Lower lobe of right lung (tissue), 2 donors: ENCODE measurements at regions not wholly inside any gene's neighbourhood (a gene's known extent, or its start where the extent isn't known, plus 50 kb on each side); places are given as distances from the start of the nearest gene placed in this dataset.

Experiments
- ATAC-seq, 2 donors: fragments of 200-7000 bp; cut with Tn5 transposase; one replicate each; pipeline ENCODE4 v1.9.1; 2020 to 2022; ENCODE audit warnings: mild to moderate bottlenecking in 2 of 2, moderate library complexity in 2 of 2
- DNase-seq: peaks from one replicate; pipeline ENCODE4 v3.0.0-alpha.2; 2020
- H3K27ac ChIP-seq: fragments of 200-600 bp; one replicate; pipeline ENCODE4 v1.8.0; 2022
- H3K27me3 ChIP-seq: fragments of 200-600 bp; one replicate; pipeline ENCODE4 v1.8.0; 2022; ENCODE audit warnings: low read depth
- H3K36me3 ChIP-seq: fragments of 200-600 bp; one replicate; pipeline ENCODE4 v1.8.0; 2022; ENCODE audit warnings: mild to moderate bottlenecking
- H3K4me1 ChIP-seq: fragments of 200-600 bp; one replicate; pipeline ENCODE4 v1.8.0; 2022
- H3K4me3 ChIP-seq: fragments of 200-600 bp; one replicate; pipeline ENCODE4 v1.8.0; 2022; ENCODE audit warnings: mild to moderate bottlenecking
- H3K9me3 ChIP-seq: fragments of 200-600 bp; one replicate; pipeline ENCODE4 v1.8.0; 2022
- CTCF ChIP-seq: fragments of 200-600 bp; IDR thresholded peaks from one replicate; pipeline ENCODE4 v1.8.0; 2022; ENCODE audit warnings: antibody characterized with exemption, mild to moderate bottlenecking
- intact Hi-C: fragments of 100-400 bp; cut with DNase I; formaldehyde crosslinking; loops from one replicate; pipeline ENCODE4 v1.11.0; 2022
- donor health status: DM: no; HTN: yes; CAD: no; lungs with severe emphysema.

- peak overlapping the region; percentile 4 for H3K27ac ChIP-seq
- H3K9me3 ChIP-seq, result no peaks in the 10 kb centered on the region
- no peaks in the 10 kb centered on the region for H3K27me3 ChIP-seq
- no peaks in the 10 kb centered on the region for H3K36me3 ChIP-seq
- ATAC-seq (no peak), DNase-seq (no peak)
- no peak for TF ChIP-seq CTCF
- H3K4me1 ChIP-seq, result peaks cover 19% of the 10 kb centered on the region
- intact Hi-C loops, result no loop called here
- H3K4me3 ChIP-seq, result no peak overlapping the region
Observed at GRCh38 chr1:8194481-8195227, 123.3 kb upstream of the SLC45A1 start.

GRCh38 chr1:8193840-8194406 is 124.0 kb upstream of the SLC45A1 start:
- DNase-seq (no peak), ATAC-seq (no peak)
- TF ChIP-seq CTCF, result no peak
- Histone ChIP-seq H3K9me3 (no peaks in the 10 kb centered on the region), H3K36me3 (no peaks in the 10 kb centered on the region), H3K4me1 (peaks cover 19% of the 10 kb centered on the region), H3K4me3 (no peak overlapping the region), H3K27ac (no peak overlapping the region), H3K27me3 (no peaks in the 10 kb centered on the region)
- intact Hi-C loops, result no loop called here

GRCh38 chr1:8191474-8191873 is 126.4 kb upstream of the SLC45A1 start:
- TF ChIP-seq CTCF, result no peak
- Histone ChIP-seq H3K27ac (no peak overlapping the region), H3K4me1 (no peaks in the 10 kb centered on the region), H3K4me3 (no peak overlapping the region), H3K27me3 (no peaks in the 10 kb centered on the region), H3K9me3 (no peaks in the 10 kb centered on the region), H3K36me3 (no peaks in the 10 kb centered on the region)
- DNase-seq, result no peak
- intact Hi-C loops, result no loop called here
- ATAC-seq, result no peak

- Histone ChIP-seq H3K27me3 (no peaks in the 10 kb centered on the region), H3K9me3 (no peaks in the 10 kb centered on the region), H3K36me3 (no peaks in the 10 kb centered on the region), H3K4me3 (no peak overlapping the region), H3K27ac (no peak overlapping the region), H3K4me1 (no peaks in the 10 kb centered on the region)
- intact Hi-C loops, result no loop called here
- TF ChIP-seq CTCF, result no peak
- ATAC-seq (no peak), DNase-seq (no peak)
Observed at GRCh38 chr1:8189931-8190483, 127.9 kb upstream of the SLC45A1 start.

GRCh38 chr1:8185400-8185799 is 132.5 kb upstream of the SLC45A1 start:
- ATAC-seq, result no peak

More at GRCh38 chr1:8185400-8185799, 132.5 kb upstream of the SLC45A1 start:
- Histone ChIP-seq H3K27ac (no peak overlapping the region), H3K4me1 (peaks cover 21% of the 10 kb centered on the region), H3K4me3 (no peak overlapping the region), H3K27me3 (no peaks in the 10 kb centered on the region), H3K36me3 (no peaks in the 10 kb centered on the region), H3K9me3 (no peaks in the 10 kb centered on the region)
- no peak for TF ChIP-seq CTCF
- no peak for DNase-seq
- intact Hi-C loops, result no loop called here
